A204.1 (cell line): ENCODE measurements at regions not wholly inside any gene's neighbourhood (a gene's known extent, or its start where the extent isn't known, plus 50 kb on each side); places are given as distances from the start of the nearest gene placed in this dataset.
"Not testable (repeated sequence)": the region's sequence is repeated elsewhere in the genome, so short reads cannot be mapped to it uniquely, and the experiment has no call there.

Source experiments
- FAIRE-seq: peaks from 2 replicates; lab custom pipeline; 2012; peaks lifted over from hg19 to GRCh38; lab: Jason Lieb, UNC

GRCh38 chr18:43819397-43819796, 542.1 kb upstream of the SYT4 start:
- FAIRE-seq = no peak

- FAIRE-seq = no peak
Observed at GRCh38 chr18:43819873-43820272, 542.6 kb upstream of the SYT4 start.

GRCh38 chr18:43825768-43826167, 548.5 kb upstream of the SYT4 start:
- no peak for FAIRE-seq

GRCh38 chr18:43826215-43826614, 548.9 kb upstream of the SYT4 start:
- FAIRE-seq = no peak

- no peak for FAIRE-seq
Observed at GRCh38 chr18:43827311-43827710, 550.0 kb upstream of the SYT4 start.

- no peak for FAIRE-seq
Observed at GRCh38 chr18:43830303-43830702, 553.0 kb upstream of the SYT4 start.

- no peak for FAIRE-seq
Observed at GRCh38 chr18:43830947-43831346, 553.7 kb upstream of the SYT4 start.

- no peak for FAIRE-seq
Observed at GRCh38 chr18:43846299-43846698, 569.0 kb upstream of the SYT4 start.

- no peak for FAIRE-seq
Observed at GRCh38 chr18:43847164-43848091, 570.1 kb upstream of the SYT4 start.

GRCh38 chr18:43849831-43850230, 572.5 kb upstream of the SYT4 start:
- not testable (repeated sequence) for FAIRE-seq

- FAIRE-seq = no peak
Observed at GRCh38 chr18:43855376-43855775, 578.1 kb upstream of the SYT4 start.

GRCh38 chr18:43863180-43863579, 585.9 kb upstream of the SYT4 start:
- no peak for FAIRE-seq

GRCh38 chr18:43866696-43867095, 589.4 kb upstream of the SYT4 start:
- FAIRE-seq = no peak

- no peak for FAIRE-seq
Observed at GRCh38 chr18:43868497-43868995, 591.3 kb upstream of the SYT4 start.

- no peak for FAIRE-seq
Observed at GRCh38 chr18:43869451-43870008, 592.2 kb upstream of the SYT4 start.

- no peak for FAIRE-seq
Observed at GRCh38 chr18:43870626-43871025, 593.3 kb upstream of the SYT4 start.

- no peak for FAIRE-seq
Observed at GRCh38 chr18:43875511-43875910, 598.2 kb upstream of the SYT4 start.

- no peak for FAIRE-seq
Observed at GRCh38 chr18:43876286-43876685, 599.0 kb upstream of the SYT4 start.

GRCh38 chr18:43876748-43877147, 599.5 kb upstream of the SYT4 start:
- FAIRE-seq = no peak

- no peak for FAIRE-seq
Observed at GRCh38 chr18:43877616-43878321, 600.5 kb upstream of the SYT4 start.

- no peak for FAIRE-seq
Observed at GRCh38 chr18:43879415-43879814, 602.1 kb upstream of the SYT4 start.

GRCh38 chr18:43882358-43883055, 605.2 kb upstream of the SYT4 start:
- FAIRE-seq = no peak
